ENCODE measurements at regions not wholly inside any gene's neighbourhood (a gene's known extent, or its start where the extent isn't known, plus 50 kb on each side); places are given as distances from the start of the nearest gene placed in this dataset.

GRCh38 chr13:90701264-90701663 lies 646.2 kb upstream of the MIR17HG start:
- Mint-ChIP-seq H3K4me1 (no peaks in the 10 kb centered on the region), H3K4me3 (no peak overlapping the region), H3K9me3 (no peaks in the 10 kb centered on the region), H3K36me3 (no peaks in the 10 kb centered on the region), H3K27ac (no peak overlapping the region), H3K27me3 (ENCODE audit: low read depth) (no peaks in the 10 kb centered on the region)
- TF ChIP-seq ERG (CRISPR knock-in tag; IDR thresholded peaks at IDR 0.05) = no peak
- TF ChIP-seq USF1 (CRISPR knock-in tag; IDR thresholded peaks at IDR 0.05) = no peak
- TF ChIP-seq FOXP4 (CRISPR knock-in tag; IDR thresholded peaks at IDR 0.05) = no peak
- no peak for TF ChIP-seq ZNF425 (CRISPR knock-in tag; conservative IDR thresholded peaks at IDR 0.05)
- no peak for TF ChIP-seq ZNF396 (CRISPR knock-in tag; IDR thresholded peaks at IDR 0.05; ENCODE audit: borderline replicate concordance)
- no peak for TF ChIP-seq NR1H2 (CRISPR knock-in tag; IDR thresholded peaks at IDR 0.05)
- TF ChIP-seq ESRRA (CRISPR knock-in tag; IDR thresholded peaks at IDR 0.05; ENCODE audit: borderline replicate concordance) = no peak
- TF ChIP-seq ZNF512 (CRISPR knock-in tag; IDR thresholded peaks at IDR 0.05; ENCODE audit: borderline replicate concordance) = no peak
- no peak for TF ChIP-seq JAZF1 (CRISPR knock-in tag; IDR thresholded peaks at IDR 0.05)
- TF ChIP-seq IRF1 (CRISPR knock-in tag; IDR thresholded peaks at IDR 0.05) = no peak
- TF ChIP-seq USF2 (CRISPR knock-in tag; IDR thresholded peaks at IDR 0.05) = no peak
- no peak for TF ChIP-seq NR3C1 (CRISPR knock-in tag; conservative IDR thresholded peaks at IDR 0.05; ENCODE audit: low read depth)
- TF ChIP-seq GTF2I (CRISPR knock-in tag; conservative IDR thresholded peaks at IDR 0.05) = no peak
- no peak for TF ChIP-seq ZNF423 (CRISPR knock-in tag; IDR thresholded peaks at IDR 0.05)
- TF ChIP-seq SOX15 (CRISPR knock-in tag; IDR thresholded peaks at IDR 0.05) = no peak
- ATAC-seq (no peak), DNase-seq (ENCODE audit: low spot score) (no peak)
- ChIA-PET POLR2A (no interaction called here), CTCF (no interaction called here)

GRCh38 chr13:90702050-90702449 lies 645.4 kb upstream of the MIR17HG start:
- Mint-ChIP-seq H3K27ac (no peak overlapping the region), H3K9me3 (no peaks in the 10 kb centered on the region), H3K4me3 (no peak overlapping the region), H3K27me3 (ENCODE audit: low read depth) (no peaks in the 10 kb centered on the region), H3K36me3 (no peaks in the 10 kb centered on the region), H3K4me1 (no peaks in the 10 kb centered on the region)
- CTCF ChIA-PET = no interaction called here
- DNase-seq (ENCODE audit: low spot score) = no peak
- no peak for ATAC-seq
- POLR2A ChIA-PET = no interaction called here
- TF ChIP-seq ZNF423 (CRISPR knock-in tag; IDR thresholded peaks at IDR 0.05) = no peak
- no peak for TF ChIP-seq ATF6 (CRISPR knock-in tag; IDR thresholded peaks at IDR 0.05)
- TF ChIP-seq PRDM15 (CRISPR knock-in tag; IDR thresholded peaks at IDR 0.05) = no peak
- TF ChIP-seq RORB (CRISPR knock-in tag; IDR thresholded peaks at IDR 0.05) = no peak
- TF ChIP-seq ESRRA (CRISPR knock-in tag; IDR thresholded peaks at IDR 0.05; ENCODE audit: borderline replicate concordance) = no peak
- no peak for TF ChIP-seq ZNF138 (CRISPR knock-in tag; conservative IDR thresholded peaks at IDR 0.05)
